ENCODE measurements at regions not wholly inside any gene's neighbourhood (a gene's known extent, or its start where the extent isn't known, plus 50 kb on each side); places are given as distances from the start of the nearest gene placed in this dataset.

DNA sequence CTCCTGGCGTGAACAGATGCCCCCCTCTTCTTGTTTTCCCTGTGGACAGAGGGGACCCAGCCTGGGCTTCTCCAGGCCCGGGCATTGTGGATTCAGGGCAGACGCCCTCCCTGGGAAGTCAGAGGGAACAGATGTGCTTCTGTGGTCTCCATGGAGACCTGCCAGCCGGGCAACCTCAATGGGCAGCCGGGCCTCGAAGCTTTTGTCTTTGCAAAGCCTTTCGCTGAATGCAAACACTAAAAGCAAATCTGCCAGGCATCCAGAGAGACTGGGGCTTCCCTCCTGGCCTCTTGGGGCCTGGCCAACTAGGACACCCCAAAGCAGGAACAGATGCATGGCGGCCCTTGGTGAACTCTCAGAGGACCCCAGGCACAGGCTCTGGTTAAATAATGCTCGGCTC lies 370.0 kb upstream of the SULF2 start:
- no peak overlapping the region for H3K27ac ChIP-seq (ENCODE audit: control insufficient read depth, insufficient read depth)
- SMC1A ChIA-PET (ENCODE audit: uncharacterized antibody, unreplicated experiment), result no interaction called here
- no peaks in the 10 kb centered on the region for H3K79me2 ChIP-seq (ENCODE audit: control insufficient read depth, insufficient read depth, low read length)
- RAD21 ChIA-PET (ENCODE audit: unreplicated experiment), result no interaction called here
- H3K4me2 ChIP-seq (ENCODE audit: control insufficient read depth, insufficient read depth), result no peak overlapping the region
- intact Hi-C loops (cut with micrococcal nuclease; ENCODE audit: unreplicated experiment), result no loop called here
- H3K36me3 ChIP-seq (ENCODE audit: control insufficient read depth in 2 of 2, insufficient read depth in 2 of 2, low read length in 1 of 2), result no peaks in the 10 kb centered on the region
- ATAC-seq (no peak), DNase-seq (ENCODE audit: low read depth, low spot score) (no peak), FAIRE-seq (no peak)
- CTCF ChIA-PET, result no interaction called here
- POLR2A ChIA-PET, result no interaction called here
- H3K9me3 ChIP-seq (replicated peaks; ENCODE audit: control insufficient read depth, insufficient read depth, low read length), result peaks cover 2% of the 10 kb centered on the region; the same call in 2 of the 3 replicates
- no TSS peak for BruUV-seq (replicated peaks)
- peaks cover 0 to 1% of the 10 kb centered on the region in 2 experiments; a peak in 2 of 4 replicates for H3K27me3 ChIP-seq (replicated peaks in 1 of 2; ENCODE audit: control insufficient read depth in 2 of 2, insufficient read depth in 2 of 2, low read length in 1 of 2)
- no peak overlapping the region for H2AFZ ChIP-seq (ENCODE audit: control insufficient read depth, low read depth, low read length)
- no peak overlapping the region for H3K9ac ChIP-seq (ENCODE audit: control insufficient read depth, insufficient read depth, low read length)
- no peak overlapping the region for H3K4me3 ChIP-seq
- 25% methylated on average over 9 of the region's 9 CpGs for WGBS (ENCODE audit: insufficient coverage, insufficient replicate concordance, low lambda C conversion rate, missing lambda C conversion rate)
- H4K20me1 ChIP-seq (ENCODE audit: control insufficient read depth, insufficient read depth), result no peaks in the 10 kb centered on the region
- H3K4me1 ChIP-seq (ENCODE audit: control insufficient read depth, insufficient read depth, low read length), result no peaks in the 10 kb centered on the region
- in situ Hi-C loops (cut with MboI), result no loop called here
- TF ChIP-seq, protein P1, sequence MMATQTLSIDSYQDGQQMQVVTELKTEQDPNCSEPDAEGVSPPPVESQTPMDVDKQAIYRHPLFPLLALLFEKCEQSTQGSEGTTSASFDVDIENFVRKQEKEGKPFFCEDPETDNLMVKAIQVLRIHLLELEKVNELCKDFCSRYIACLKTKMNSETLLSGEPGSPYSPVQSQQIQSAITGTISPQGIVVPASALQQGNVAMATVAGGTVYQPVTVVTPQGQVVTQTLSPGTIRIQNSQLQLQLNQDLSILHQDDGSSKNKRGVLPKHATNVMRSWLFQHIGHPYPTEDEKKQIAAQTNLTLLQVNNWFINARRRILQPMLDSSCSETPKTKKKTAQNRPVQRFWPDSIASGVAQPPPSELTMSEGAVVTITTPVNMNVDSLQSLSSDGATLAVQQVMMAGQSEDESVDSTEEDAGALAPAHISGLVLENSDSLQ (IDR thresholded peaks at IDR 0.05), result no peak
- TF ChIP-seq HDAC2 (IDR thresholded peaks at IDR 0.05), result no peak
- TF ChIP-seq FOXK2 (IDR thresholded peaks at IDR 0.05), result no peak
- no peak for TF ChIP-seq SUPT20H (IDR thresholded peaks at IDR 0.05; ENCODE audit: borderline replicate concordance, control insufficient read depth, low read depth, low read length)
- TF ChIP-seq, protein P2, sequence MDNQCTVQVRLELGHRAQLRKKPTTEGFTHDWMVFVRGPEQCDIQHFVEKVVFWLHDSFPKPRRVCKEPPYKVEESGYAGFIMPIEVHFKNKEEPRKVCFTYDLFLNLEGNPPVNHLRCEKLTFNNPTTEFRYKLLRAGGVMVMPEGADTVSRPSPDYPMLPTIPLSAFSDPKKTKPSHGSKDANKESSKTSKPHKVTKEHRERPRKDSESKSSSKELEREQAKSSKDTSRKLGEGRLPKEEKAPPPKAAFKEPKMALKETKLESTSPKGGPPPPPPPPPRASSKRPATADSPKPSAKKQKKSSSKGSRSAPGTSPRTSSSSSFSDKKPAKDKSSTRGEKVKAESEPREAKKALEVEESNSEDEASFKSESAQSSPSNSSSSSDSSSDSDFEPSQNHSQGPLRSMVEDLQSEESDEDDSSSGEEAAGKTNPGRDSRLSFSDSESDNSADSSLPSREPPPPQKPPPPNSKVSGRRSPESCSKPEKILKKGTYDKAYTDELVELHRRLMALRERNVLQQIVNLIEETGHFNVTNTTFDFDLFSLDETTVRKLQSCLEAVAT (IDR thresholded peaks at IDR 0.05), result no peak
- no peak for TF ChIP-seq ZNF384 (IDR thresholded peaks at IDR 0.05; ENCODE audit: borderline replicate concordance, low read depth, low read length)
- no peak for TF ChIP-seq TCF3 (IDR thresholded peaks at IDR 0.05; ENCODE audit: borderline replicate concordance, insufficient read depth, low read depth, low read length)
- TF ChIP-seq POLR2AphosphoS2 (IDR thresholded peaks at IDR 0.05; ENCODE audit: low read depth, low read length), result no peak
- TF ChIP-seq, protein P3, sequence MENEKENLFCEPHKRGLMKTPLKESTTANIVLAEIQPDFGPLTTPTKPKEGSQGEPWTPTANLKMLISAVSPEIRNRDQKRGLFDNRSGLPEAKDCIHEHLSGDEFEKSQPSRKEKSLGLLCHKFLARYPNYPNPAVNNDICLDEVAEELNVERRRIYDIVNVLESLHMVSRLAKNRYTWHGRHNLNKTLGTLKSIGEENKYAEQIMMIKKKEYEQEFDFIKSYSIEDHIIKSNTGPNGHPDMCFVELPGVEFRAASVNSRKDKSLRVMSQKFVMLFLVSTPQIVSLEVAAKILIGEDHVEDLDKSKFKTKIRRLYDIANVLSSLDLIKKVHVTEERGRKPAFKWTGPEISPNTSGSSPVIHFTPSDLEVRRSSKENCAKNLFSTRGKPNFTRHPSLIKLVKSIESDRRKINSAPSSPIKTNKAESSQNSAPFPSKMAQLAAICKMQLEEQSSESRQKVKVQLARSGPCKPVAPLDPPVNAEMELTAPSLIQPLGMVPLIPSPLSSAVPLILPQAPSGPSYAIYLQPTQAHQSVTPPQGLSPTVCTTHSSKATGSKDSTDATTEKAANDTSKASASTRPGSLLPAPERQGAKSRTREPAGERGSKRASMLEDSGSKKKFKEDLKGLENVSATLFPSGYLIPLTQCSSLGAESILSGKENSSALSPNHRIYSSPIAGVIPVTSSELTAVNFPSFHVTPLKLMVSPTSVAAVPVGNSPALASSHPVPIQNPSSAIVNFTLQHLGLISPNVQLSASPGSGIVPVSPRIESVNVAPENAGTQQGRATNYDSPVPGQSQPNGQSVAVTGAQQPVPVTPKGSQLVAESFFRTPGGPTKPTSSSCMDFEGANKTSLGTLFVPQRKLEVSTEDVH (IDR thresholded peaks at IDR 0.05; ENCODE audit: low read depth, partially characterized antibody), result no peak
- TF ChIP-seq, protein P4, sequence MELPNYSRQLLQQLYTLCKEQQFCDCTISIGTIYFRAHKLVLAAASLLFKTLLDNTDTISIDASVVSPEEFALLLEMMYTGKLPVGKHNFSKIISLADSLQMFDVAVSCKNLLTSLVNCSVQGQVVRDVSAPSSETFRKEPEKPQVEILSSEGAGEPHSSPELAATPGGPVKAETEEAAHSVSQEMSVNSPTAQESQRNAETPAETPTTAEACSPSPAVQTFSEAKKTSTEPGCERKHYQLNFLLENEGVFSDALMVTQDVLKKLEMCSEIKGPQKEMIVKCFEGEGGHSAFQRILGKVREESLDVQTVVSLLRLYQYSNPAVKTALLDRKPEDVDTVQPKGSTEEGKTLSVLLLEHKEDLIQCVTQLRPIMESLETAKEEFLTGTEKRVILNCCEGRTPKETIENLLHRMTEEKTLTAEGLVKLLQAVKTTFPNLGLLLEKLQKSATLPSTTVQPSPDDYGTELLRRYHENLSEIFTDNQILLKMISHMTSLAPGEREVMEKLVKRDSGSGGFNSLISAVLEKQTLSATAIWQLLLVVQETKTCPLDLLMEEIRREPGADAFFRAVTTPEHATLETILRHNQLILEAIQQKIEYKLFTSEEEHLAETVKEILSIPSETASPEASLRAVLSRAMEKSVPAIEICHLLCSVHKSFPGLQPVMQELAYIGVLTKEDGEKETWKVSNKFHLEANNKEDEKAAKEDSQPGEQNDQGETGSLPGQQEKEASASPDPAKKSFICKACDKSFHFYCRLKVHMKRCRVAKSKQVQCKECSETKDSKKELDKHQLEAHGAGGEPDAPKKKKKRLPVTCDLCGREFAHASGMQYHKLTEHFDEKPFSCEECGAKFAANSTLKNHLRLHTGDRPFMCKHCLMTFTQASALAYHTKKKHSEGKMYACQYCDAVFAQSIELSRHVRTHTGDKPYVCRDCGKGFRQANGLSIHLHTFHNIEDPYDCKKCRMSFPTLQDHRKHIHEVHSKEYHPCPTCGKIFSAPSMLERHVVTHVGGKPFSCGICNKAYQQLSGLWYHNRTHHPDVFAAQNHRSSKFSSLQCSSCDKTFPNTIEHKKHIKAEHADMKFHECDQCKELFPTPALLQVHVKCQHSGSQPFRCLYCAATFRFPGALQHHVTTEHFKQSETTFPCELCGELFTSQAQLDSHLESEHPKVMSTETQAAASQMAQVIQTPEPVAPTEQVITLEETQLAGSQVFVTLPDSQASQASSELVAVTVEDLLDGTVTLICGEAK (IDR thresholded peaks at IDR 0.05; ENCODE audit: borderline replicate concordance), result no peak
- TF ChIP-seq ZSCAN29 (IDR thresholded peaks at IDR 0.05), result no peak
- no peak for TF ChIP-seq GATAD2B (conservative IDR thresholded peaks at IDR 0.05; ENCODE audit: low read depth)
- no peak for TF ChIP-seq ZNF24 (IDR thresholded peaks at IDR 0.05)
- TF ChIP-seq, protein P5, sequence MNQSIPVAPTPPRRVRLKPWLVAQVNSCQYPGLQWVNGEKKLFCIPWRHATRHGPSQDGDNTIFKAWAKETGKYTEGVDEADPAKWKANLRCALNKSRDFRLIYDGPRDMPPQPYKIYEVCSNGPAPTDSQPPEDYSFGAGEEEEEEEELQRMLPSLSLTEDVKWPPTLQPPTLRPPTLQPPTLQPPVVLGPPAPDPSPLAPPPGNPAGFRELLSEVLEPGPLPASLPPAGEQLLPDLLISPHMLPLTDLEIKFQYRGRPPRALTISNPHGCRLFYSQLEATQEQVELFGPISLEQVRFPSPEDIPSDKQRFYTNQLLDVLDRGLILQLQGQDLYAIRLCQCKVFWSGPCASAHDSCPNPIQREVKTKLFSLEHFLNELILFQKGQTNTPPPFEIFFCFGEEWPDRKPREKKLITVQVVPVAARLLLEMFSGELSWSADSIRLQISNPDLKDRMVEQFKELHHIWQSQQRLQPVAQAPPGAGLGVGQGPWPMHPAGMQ (IDR thresholded peaks at IDR 0.05; ENCODE audit: borderline replicate concordance), result no peak
- TF ChIP-seq CBX5 (IDR thresholded peaks at IDR 0.05; ENCODE audit: low read depth), result no peak
